HG03135 (cell line): ENCODE measurements at regions not wholly inside any gene's neighbourhood (a gene's known extent, or its start where the extent isn't known, plus 50 kb on each side); places are given as distances from the start of the nearest gene placed in this dataset.

Source experiments
- ATAC-seq: cut with Tn5 transposase; IDR thresholded peaks from one replicate; pipeline ENCODE4 v1.9.1; 2021; ENCODE audit warnings: mild to moderate bottlenecking, moderate library complexity; ENCODE audit not compliant: unreplicated experiment

- ATAC-seq, result no peak
These were observed 267.5 kb upstream of the HABP2 start for GRCh38 chr10:113285305-113285704.

- ATAC-seq, result no peak
These were observed 265.3 kb upstream of the HABP2 start for GRCh38 chr10:113287592-113287991.

- no peak for ATAC-seq
These were observed 262.7 kb upstream of the HABP2 start for GRCh38 chr10:113290137-113290536.

GRCh38 chr10:113291413-113291812 is 261.4 kb upstream of the HABP2 start:
- ATAC-seq, result no peak

- ATAC-seq, result no peak
These were observed 260.8 kb upstream of the HABP2 start for GRCh38 chr10:113292086-113292485.

- ATAC-seq, result no peak
These were observed 260.1 kb upstream of the HABP2 start for GRCh38 chr10:113292743-113293142.

- ATAC-seq, result no peak
These were observed 259.7 kb upstream of the HABP2 start for GRCh38 chr10:113293167-113293566.

- ATAC-seq, result no peak
These were observed 258.0 kb upstream of the HABP2 start for GRCh38 chr10:113294868-113295267.

- no peak for ATAC-seq
These were observed 255.6 kb upstream of the HABP2 start for GRCh38 chr10:113297226-113297625.

GRCh38 chr10:113298616-113299015 is 254.2 kb upstream of the HABP2 start:
- no peak for ATAC-seq

- ATAC-seq, result no peak
These were observed 252.7 kb upstream of the HABP2 start for GRCh38 chr10:113300201-113300600.

GRCh38 chr10:113300617-113301016 is 252.2 kb upstream of the HABP2 start:
- peak; percentile 51 for ATAC-seq

- no peak for ATAC-seq
These were observed 251.4 kb upstream of the HABP2 start for GRCh38 chr10:113301342-113301984.

- no peak for ATAC-seq
These were observed 250.8 kb upstream of the HABP2 start for GRCh38 chr10:113302062-113302461.

- ATAC-seq, result no peak
These were observed 249.2 kb upstream of the HABP2 start for GRCh38 chr10:113303544-113304146.

GRCh38 chr10:113304726-113305125 is 248.1 kb upstream of the HABP2 start:
- no peak for ATAC-seq

GRCh38 chr10:113305871-113306270 is 247.0 kb upstream of the HABP2 start:
- no peak for ATAC-seq

- ATAC-seq, result no peak
These were observed 243.1 kb upstream of the HABP2 start for GRCh38 chr10:113309791-113310190.

GRCh38 chr10:113310347-113310746 is 242.5 kb upstream of the HABP2 start:
- ATAC-seq, result no peak

GRCh38 chr10:113313048-113313602 is 239.7 kb upstream of the HABP2 start:
- no peak for ATAC-seq

GRCh38 chr10:113313722-113314121 is 239.1 kb upstream of the HABP2 start:
- no peak for ATAC-seq

- ATAC-seq, result no peak
These were observed 236.3 kb upstream of the HABP2 start for GRCh38 chr10:113316506-113316905.

- ATAC-seq, result no peak
These were observed 235.4 kb upstream of the HABP2 start for GRCh38 chr10:113317489-113317888.
